Transverse colon (tissue), 4 donors: ENCODE measurements at regions not wholly inside any gene's neighbourhood (a gene's known extent, or its start where the extent isn't known, plus 50 kb on each side); places are given as distances from the start of the nearest gene placed in this dataset.

Source experiments
- EP300 ChIP-seq: sonication (generic); formaldehyde crosslinking; IDR thresholded peaks from one replicate; pipeline ENCODE4 v1.6.1; 2017; ENCODE audit warnings: antibody characterized with exemption, low read depth
- POLR2A ChIP-seq: fragments of 450-650 bp; IDR thresholded peaks from one replicate; pipeline ENCODE4 v1.6.1; 2016; ENCODE audit warnings: antibody characterized with exemption, mild to moderate bottlenecking, moderate library complexity
- POLR2AphosphoS5 ChIP-seq, 3 donors: sonication (generic); formaldehyde crosslinking; IDR thresholded peaks; one replicate each; pipeline ENCODE4 v1.6.1; 2016; ENCODE audit warnings: antibody characterized with exemption in 3 of 3
- TF ChIP-seq, protein P1 (sequence below), 5 experiments: fragments of 200-600 bp in 3 of 5; fragments of 450-650 bp in 2 of 5; sonication (generic) in 3 of 5; IDR thresholded peaks; 1 replicate in 2 of 5; 2 replicates in 3 of 5; pipeline ENCODE4 v1.5.1; 2016 to 2017; ENCODE audit warnings: antibody characterized with exemption in 5 of 5, inconsistent platforms in 3 of 5, mild to moderate bottlenecking in 2 of 5, moderate library complexity in 1 of 5

DNA sequence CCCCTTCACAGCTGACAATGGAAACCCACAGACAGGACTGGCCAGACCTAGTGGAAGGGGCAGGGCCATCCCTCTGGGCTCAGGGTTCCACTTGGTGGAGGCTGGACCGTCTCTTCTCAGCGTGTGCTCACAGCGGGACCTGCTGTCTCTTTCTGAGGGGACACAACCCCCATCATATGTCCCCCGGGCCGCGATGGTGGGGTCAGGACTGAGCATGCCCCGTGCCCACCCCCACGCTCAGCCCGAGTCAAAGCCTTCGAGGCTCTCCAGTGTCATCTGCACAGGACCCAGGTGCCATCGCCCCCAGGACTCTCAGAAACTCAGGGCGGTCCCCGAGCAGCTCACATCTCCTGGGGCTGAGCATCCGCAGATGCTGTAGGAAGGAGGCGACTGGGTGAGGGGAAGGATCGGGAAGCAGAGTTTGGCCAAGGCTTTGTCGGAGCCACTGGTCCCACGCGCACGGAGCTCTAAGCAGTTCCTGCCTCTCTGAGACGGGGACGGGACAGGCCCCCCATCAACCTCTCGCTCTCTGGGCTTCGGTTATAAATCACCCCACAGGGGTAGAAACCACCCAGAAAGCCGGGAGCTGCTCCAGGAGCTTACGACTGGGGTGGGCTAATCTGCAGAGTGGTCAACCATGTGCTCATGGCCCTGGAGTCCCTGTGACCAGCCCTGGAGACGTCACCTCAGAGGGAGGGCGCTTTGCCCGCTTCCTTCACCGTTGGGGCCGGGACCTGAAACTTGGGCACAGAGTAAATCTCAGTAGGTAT lies 183.4 kb upstream of the SULF2 start:
- no peak for TF ChIP-seq POLR2A
- TF ChIP-seq, protein P1, sequence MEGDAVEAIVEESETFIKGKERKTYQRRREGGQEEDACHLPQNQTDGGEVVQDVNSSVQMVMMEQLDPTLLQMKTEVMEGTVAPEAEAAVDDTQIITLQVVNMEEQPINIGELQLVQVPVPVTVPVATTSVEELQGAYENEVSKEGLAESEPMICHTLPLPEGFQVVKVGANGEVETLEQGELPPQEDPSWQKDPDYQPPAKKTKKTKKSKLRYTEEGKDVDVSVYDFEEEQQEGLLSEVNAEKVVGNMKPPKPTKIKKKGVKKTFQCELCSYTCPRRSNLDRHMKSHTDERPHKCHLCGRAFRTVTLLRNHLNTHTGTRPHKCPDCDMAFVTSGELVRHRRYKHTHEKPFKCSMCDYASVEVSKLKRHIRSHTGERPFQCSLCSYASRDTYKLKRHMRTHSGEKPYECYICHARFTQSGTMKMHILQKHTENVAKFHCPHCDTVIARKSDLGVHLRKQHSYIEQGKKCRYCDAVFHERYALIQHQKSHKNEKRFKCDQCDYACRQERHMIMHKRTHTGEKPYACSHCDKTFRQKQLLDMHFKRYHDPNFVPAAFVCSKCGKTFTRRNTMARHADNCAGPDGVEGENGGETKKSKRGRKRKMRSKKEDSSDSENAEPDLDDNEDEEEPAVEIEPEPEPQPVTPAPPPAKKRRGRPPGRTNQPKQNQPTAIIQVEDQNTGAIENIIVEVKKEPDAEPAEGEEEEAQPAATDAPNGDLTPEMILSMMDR (IDR thresholded peaks at IDR 0.05) = no peak
- no peak for TF ChIP-seq POLR2AphosphoS5 (IDR thresholded peaks at IDR 0.05)
- no peak for TF ChIP-seq EP300
